Skin of body (tissue), 1 donor: ENCODE measurements at regions not wholly inside any gene's neighbourhood (a gene's known extent, or its start where the extent isn't known, plus 50 kb on each side); places are given as distances from the start of the nearest gene placed in this dataset.

Source experiments
- DNase-seq: peaks from one replicate; lab custom pipeline; 2025; lab: John Stamatoyannopoulos, UW

GRCh38 chr2:148567716-148568115 is 76.8 kb upstream of the EPC2 start:
- DNase-seq = no peak

DNA sequence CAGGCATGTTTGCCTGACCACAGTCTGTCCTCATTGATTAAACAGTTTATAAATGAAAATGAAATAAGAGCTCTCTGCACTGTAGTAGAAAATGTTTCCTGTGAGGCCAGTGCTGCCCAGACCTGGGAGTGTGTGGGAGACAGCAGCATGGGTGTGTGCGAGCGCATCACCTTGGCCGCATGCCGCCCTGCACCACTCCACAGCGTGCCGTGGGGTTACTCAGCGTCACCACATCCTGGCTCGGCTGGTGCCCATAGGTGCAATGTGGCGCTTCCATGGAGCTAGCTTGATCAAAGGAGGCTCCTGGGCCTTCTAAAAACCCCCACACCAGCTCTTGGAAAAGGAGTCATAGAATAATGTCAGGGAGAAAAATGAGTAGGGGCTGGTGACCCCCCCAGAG is 76.0 kb upstream of the EPC2 start:
- DNase-seq = no peak

GRCh38 chr2:148569221-148569620 is 75.3 kb upstream of the EPC2 start:
- no peak for DNase-seq

DNA sequence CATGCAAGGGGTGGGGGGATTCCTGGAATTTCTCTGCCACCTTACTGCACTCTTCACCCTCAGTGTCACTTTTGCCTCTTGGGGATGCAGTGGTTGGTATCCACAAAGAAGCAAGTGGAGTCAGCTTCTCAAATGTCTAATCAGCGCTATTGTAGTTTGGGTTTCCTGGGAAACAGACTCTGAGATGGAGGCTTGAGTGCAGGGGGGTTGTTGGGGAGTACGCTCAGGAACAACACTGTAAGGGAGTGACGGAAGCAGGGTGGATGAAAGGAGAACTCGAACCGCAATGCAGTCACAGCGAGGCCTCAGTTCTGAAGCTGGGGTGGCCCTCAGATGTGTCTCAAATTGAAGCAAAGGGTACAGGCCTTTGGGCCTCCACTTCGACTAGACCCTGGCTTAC is 73.6 kb upstream of the EPC2 start:
- no peak for DNase-seq

GRCh38 chr2:148577845-148578492 is 66.6 kb upstream of the EPC2 start:
- DNase-seq = no peak

DNA sequence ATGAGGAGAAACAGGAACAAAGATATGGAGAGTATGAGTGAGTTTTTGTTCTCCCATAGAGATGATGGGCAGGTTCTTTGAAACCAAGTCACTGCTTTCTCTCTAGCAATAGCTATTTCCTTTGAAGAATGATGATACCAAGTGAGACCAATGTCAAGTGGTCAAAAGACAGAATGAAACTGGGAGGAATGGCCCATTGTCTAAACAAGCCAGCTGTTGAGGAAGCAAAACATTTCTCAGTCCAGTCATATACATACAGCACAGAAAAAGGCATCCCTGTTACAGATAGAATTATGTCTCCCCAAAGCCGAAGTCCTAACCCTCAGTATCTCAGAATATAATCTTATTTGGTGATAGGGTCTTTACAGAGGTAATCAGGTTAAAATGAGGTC is 66.1 kb upstream of the EPC2 start:
- no peak for DNase-seq

DNA sequence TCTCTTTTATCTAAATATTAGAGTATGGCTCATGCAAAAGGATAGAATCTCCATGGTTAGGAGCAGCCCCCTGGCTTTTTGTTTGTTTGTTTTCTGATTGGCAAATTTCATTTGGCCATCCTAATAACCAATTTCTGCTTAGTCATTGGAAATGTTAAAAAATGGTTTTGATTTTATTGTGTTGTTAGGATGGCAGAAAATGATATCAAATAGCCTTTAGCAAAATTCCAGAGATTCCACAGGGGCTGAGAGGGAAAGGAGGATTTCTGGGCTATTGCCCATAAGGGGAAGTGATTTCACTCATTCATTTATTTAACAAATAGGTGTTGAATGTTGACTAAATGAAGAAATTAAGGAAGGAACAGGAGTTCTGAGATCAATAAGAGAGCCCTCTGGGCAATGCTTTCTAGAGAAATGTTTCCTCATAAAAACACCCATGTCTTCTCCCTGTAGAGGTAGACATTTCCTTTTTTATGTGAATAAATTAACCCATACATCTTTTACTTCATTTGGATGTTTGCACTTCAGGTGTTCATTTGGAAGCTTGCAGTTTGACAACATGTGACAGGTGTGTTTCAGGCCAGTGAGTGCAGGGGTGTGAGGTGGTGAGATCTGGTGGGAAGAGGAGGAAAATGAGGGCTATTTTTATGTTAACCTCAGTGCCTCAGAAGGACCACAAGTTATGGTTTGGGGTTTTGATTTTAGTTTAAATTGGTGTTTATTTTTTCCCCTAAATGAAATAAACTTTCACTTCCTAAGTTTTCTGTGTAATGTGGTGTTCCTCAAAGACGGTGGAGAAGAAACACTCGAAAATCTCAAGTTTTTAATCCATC is 61.7 kb upstream of the EPC2 start:
- no peak for DNase-seq

- no peak for DNase-seq
Observed at GRCh38 chr2:148585696-148586095, 58.9 kb upstream of the EPC2 start.

DNA sequence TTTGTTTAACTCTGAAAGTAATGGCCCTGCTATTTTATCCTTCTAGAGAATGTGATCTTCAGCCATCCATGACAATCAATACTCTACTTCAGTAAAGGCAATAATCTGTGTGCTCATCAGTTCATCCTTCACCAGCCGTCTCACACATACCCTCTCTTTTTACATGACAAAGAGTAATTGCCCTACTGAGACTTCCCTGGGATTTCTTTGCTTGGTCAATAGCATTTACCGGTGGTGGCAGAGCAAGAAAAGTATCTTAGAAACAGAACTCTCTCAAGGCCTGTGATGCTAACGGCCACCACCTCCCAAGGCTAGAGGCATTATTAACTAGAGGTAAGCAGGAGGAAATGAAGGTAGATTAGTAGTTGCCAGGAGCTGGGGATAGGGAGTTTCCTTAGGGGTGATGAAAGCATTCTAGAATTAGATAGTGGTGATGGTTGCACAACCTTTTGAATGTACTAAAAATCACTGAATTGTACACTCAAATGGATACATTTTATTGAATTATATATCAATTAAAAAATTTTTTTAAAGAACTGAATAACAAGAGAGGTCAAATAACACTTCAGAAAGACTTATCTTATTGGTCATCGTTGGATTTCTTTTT is 57.9 kb upstream of the EPC2 start:
- no peak for DNase-seq

DNA sequence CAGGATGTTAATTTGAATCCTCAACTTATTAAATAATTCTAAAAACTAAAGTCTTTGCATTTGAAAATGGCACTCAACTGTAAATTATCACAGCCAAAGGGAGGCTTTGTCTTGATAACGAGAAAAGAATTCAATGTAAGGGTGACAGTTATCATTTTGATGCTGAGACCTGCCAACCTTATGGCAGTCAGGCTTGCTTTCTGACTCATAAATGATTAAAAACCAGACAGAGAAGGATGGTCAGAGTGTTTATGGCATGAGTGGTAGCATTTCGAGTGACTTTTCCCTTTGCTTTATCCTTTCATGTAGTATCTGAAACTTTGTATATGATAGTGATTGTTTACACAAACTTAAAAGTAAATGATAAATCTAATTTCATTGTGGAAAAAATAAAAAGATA is 53.9 kb upstream of the EPC2 start:
- no peak for DNase-seq

DNA sequence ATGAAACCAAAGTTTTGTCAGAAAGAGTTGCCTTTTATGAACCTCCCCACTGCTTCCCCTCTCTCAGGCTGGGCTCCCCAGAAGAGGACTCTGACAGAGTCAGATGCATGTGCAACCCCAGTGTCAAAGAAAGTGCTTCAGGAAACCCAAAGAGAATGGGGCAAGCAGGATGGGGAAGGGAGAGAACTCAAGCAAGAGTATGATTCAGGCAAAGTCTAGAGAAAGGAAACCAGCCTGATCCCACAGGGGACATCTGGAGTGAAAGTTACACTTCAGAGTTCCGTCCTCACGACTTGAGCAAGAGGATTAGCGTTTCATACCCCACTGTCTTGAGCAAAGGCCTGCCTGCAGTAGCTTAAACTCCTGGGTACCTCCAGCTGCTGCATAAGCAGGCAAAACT is 51.8 kb upstream of the EPC2 start:
- no peak for DNase-seq

DNA sequence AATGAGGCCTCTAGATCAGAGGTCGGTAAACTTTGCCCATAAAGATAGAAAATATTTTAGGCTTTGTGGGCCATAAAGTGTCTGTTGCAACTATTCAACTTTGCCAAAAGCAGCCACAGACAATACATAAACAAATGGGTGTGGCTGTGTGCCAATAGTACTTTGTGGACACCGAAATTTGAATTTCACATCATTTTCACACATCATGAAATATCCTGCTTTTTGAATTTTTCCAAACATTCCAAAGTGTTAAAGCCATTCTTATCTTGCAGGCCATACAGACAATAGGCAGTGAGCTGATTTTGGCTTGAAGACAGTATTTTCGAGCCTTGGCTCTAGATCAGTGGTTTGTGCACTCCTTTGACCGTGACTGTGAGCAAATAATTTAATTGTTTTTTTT is 51.1 kb upstream of the EPC2 start:
- peak; percentile 34 for DNase-seq

- no peak for DNase-seq
Observed at GRCh38 chr2:148594216-148594615, 50.3 kb upstream of the EPC2 start.
